GM18508 (cell line): ENCODE measurements at regions not wholly inside any gene's neighbourhood (a gene's known extent, or its start where the extent isn't known, plus 50 kb on each side); places are given as distances from the start of the nearest gene placed in this dataset.

ENCODE experiments used
- ATAC-seq: cut with Tn5 transposase; IDR thresholded peaks from one replicate; pipeline ENCODE4 v1.9.1; 2021; ENCODE audit warnings: moderate number of reproducible peaks; ENCODE audit not compliant: insufficient read depth, unreplicated experiment

DNA sequence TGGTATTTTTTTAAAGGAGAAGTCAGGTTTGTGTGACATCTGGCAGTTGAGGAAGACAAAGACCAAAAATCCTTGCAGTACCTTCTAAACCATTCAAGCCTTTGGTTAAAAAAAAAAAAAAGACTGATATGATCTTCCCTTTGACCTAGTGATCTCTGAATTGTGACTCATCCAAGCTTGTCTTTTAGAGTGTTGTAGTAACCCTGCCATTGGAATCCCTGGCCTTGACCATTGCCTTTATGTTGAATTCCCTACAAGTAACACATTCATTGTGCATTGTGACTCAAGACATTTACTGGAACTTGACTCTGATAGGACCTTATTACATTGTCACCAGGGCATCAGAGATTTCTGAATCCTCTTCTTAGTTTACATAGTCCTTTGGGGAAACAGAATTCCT is 1469.0 kb downstream of the TECRL start:
- ATAC-seq, result no peak

DNA sequence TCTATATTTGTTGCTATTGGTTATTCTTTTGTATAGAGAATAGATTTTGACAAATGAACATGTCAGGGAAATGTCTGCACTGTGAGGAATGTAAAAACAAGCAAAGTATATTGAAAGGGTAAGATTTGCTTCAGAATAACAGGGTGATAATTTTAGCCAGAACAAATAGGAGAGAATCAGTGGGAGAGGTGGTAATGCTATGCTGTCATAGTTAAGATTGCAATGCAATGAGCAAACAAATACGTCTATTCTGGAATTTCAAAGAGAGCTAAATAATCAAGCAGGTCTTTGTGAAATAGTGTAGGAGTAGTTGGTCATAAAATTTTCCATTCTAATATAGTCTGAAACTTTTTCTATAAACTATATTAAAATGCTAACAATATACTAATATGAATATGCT is 1478.4 kb downstream of the TECRL start:
- no peak for ATAC-seq

DNA sequence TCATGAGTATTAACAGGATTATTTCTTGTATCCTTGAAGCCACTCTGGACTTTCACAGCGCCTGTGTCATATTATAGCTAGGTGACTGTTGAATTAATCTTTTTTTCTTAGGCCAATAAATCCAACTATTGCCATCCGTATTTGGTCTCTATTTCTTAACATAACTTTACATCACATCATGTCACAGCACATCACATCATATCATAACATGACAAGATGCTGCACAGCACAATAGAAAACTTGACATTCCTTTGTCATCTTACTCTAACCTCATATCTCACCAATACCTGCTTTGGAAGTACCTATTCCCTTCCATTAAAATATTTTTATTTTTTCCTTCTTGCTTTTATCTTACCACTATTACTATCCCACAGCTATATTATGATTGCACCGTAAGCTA is 1480.8 kb downstream of the TECRL start:
- ATAC-seq, result no peak

DNA sequence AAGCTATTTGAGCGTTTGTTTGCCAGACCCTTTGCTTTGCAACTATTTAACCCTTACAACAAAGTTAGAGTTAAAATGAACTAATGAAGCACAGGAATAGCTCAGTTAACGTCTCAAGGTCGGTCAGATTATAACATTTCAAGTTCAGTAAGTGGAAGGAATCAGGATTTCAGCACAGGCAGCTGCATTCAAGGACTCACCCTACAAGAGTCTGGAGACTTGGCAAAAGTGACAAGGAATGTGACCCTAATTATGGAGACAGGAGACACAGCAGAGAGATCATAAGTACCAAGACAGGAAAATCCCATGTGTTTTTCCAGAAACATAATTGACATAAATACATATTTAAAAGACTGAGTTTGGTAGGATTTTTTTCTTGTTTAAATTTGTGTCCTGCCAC is 1481.7 kb downstream of the TECRL start:
- ATAC-seq, result no peak

DNA sequence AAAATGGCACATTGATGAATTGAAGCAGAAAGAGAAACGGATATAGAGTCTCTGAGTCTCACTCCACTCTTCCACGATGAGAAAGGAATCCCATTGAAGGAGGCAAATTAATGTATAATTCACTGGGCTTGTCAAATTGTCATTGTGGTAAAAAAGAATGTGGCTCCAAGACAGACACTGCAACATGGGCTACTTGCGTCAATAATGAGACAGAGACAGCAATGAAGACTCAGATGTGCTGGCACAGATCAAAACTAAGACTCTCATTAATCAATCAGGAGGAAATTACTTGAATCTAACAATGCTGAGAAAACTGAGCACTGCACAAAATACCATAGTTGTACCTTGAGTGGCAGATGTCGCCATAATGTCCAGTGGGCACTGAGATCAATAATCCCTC is 1485.5 kb downstream of the TECRL start:
- ATAC-seq, result no peak

DNA sequence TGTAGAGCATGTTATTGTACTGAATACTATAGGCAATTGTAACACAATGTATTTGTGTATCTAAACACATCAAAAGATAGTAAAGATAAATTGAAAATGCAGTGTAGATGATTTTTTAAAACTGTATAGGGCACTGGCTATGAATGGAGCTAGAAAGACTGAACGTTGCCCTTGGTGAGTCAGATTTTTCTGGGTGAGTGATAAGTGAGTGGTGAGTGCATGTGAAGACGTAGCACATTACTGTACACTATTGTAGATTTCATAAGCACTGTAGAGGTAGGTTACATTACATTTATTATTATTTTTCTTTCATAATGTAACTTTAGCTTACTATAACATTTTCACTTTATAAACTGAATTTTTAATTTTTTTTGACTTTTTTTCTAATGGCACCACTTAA is 1491.6 kb downstream of the TECRL start:
- no peak for ATAC-seq

DNA sequence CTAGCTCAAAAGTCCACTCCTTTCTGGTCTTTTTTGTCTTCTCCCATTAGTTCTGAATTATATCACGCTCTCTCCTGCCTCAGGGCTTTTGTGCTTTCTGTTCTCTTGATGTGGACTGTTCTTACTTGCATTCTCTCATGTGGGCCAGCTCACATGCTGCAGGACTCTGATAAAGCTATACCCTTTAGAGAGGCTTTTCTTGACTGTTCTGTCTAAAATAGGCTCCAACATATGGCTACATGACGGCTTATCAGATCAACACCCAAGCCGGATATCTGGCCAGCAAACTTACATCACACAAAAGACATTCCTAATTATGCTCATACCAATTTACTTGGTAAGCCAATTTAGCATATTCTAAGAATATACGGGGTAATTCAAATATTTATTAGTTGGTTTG is 1494.5 kb downstream of the TECRL start:
- ATAC-seq, result no peak

DNA sequence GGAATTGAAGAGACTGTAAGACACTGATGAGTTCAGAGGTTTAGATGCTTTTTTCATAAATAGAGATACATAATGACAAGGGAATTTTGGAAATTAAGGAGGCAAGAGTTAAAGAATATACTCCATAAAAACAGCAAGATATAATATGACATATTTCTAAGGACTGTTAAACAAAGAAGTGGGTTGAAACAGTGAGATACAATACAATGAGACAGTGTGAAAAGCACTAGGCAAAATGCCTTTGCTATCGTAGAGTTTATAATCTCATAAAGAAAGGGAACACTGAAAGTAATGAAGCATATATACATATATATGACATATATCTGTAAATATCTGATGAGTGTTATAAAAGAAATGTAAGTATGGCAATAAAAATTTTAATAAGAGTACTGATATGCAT is 1496.2 kb downstream of the TECRL start:
- ATAC-seq, result no peak

DNA sequence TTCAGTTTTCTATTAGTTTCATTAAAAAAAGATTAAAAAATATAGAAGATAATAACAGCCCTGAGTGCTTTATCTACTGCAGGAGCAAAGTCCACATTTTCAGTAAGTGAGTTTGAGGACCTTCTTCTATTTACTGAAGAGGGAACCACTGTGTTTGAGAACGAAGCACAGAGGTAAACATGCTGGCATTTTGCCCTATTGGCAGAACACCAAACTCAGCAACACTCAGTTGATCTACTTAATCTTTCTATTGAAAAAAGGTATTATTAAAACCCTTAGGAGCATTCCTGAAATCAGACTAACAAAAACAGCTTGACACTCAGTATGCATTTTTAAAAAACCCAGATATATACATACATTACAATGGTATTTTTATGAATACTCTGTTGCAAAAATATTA is 1496.7 kb downstream of the TECRL start:
- no peak for ATAC-seq

DNA sequence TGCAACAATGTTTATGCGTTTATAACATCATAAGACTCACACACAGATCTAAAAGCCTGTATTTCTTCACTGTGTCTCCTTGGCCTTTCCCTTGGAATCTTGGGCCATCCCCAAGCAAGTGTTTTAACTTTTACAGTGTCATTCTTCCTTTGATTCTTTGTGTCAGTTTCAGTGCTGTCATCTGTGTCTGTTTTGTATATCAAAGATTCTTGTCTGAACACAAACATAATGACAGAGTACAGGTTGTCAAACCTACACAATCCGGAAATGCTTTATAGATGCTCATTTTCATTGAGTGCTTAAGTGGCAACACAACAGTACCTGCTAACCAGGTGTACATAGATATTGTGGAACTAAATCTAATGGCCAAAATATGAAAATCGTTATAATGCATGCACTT is 1500.0 kb downstream of the TECRL start:
- ATAC-seq, result no peak

DNA sequence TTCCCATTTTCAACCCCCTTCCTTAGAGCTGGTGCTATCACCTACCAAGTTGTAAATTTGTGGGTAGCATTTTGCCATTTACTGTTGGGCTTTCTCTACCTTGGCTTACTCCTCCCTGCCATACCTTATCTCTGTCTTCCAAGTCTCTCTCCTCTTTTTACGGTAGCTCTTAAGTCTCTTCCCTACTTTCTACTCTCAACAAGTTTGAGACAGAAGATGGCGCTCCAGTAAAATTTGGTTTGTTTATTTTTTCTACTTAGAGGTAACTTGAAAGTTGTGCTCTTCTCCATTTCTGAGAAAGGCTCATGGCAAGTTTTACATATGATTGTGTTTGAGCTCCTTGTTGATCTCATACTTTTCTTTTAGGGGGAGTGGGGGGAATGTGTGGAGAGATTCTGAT is 1508.1 kb downstream of the TECRL start:
- no peak for ATAC-seq

DNA sequence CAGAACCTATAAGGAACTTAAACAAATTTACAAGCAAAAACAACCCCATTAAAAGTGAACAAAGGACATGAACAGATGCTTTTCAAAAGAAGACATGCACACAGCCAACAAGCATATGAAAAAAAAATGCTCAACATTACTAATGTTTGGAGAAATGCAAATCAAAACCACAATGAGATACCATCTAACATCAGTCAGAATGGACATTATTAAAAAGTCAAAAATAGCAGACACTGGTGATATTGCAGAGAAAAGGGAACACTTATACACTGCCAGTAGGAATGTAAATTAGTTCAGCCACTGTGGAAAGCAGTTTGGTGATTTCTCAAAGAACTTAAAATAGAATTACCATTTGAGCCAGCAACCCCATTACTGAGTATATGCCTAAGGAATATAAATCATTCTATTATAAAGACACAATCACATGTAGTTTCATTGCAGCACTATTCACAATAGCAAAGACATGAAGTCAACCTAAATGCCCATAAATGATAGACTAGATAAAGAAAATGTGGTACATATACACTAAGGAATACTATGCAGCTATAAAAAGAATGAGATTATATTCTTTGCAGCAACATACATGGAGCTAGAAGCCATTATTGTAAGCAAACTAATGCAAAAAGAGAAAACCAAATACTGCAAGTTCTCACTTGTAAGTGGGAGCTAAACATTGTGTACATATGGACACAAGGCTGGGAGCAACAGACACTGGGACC is 1509.4 kb downstream of the TECRL start:
- no peak for ATAC-seq

DNA sequence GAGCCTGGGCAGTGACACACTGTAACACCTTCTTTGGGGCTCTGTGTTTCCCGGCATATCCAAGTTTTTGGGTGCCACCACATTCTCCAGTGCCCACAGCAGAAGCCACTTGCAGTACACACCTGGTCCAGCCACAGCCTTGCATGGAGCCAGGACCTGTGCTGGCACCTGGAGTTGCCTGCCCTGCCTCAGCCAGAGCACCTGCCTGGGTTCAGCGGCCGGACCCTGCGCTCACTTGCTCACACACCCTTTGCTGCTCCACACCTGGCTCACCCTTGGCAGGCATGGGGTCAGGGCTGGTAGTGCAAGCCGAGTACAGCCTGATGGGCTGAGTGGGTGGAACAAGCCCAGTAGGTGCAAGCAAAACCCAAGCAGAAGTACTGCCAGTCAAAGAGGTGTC is 1511.1 kb downstream of the TECRL start:
- no peak for ATAC-seq

DNA sequence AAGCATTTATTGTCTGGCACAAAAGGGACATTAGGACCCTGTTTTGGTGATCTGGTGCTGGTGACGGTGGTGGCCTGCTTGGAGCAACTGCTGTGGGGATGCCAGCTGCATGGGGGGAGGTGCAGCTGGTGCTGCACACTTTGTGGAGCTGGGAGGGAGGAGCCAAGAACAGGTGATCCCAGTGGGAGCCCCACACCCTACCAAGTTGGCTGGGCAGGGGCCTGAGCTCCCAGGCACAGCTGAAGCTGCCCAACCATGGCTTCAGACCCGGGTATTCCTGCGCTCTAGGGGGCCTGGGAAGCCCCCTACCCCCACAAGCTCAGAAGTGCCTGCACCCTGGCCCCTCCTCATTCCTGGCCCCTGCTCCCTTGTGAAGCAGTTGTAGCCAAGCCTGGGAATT is 1512.5 kb downstream of the TECRL start:
- ATAC-seq, result no peak

DNA sequence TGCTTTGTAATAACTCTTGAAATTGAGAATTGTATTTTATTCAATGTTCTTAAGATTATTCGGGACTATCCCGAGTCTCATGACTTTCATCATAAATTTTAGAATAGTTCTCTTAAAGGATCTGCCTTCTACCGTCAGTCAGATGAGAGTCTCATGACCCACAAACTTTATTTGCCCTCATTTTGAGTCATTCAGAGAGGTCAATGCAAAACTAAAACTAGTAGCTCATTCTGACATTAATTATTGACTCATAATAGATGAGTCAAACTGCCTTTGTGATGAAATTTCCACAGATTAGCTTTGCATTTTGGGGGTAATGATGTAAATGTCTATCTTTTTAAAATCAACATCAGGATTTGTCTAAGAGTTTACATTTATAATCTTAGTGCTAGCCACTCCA is 1527.3 kb downstream of the TECRL start:
- no peak for ATAC-seq

DNA sequence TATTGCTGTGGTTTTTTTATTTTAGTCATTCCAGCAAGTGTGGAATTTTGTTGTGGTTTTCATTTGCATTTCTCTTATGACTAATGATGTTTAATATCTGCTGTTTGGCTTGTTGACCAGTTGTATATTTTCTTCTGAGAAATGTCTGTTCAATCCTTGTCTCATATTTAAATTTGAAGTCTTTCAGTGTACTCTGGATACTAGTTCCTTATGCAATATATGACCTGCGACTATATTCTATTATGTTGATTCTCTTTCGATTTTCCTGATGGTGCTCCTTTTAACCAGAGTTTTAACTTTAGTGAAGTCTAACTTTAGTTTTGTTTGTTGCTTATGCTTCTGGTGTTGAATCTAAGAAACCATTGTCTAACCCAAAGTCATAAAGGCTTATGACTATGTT is 1528.0 kb downstream of the TECRL start:
- ATAC-seq, result no peak

DNA sequence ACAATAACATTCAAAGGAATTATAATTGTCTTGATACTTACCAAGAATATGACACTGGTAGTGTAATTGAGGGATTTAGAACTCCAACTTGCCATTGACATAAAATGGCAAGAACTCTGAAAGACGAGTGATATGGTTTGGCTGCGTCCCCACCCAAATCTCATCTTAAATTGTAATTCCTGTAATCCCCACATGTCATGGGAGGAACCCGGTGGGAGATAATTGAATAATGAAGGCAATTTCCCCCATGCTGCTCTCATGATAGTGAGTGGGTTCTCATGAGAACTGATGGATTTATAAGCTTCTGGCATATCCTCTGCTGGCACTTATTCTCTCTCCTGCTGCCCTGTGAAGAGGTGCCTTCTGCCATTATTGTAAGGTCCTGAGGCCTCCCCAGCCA is 1536.4 kb downstream of the TECRL start:
- ATAC-seq, result no peak

DNA sequence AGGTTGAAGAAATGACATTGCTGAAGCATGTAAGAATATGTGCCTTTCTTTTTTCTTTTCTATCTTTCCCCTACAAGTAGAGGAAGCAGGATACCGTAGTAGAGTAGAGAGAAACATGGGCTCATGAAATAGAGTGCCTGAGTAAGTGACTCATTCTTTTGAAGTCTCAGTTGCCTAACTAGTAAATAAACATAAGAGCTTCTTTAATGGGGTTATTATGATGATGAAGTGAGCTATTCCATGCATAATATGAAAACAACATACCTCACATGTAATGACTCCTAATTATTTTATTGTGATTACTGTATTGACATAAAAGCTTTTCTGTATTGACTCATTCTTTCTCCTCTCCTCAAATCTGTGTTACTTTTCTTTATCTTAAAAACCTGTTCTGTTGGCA is 1538.2 kb downstream of the TECRL start:
- ATAC-seq, result no peak

DNA sequence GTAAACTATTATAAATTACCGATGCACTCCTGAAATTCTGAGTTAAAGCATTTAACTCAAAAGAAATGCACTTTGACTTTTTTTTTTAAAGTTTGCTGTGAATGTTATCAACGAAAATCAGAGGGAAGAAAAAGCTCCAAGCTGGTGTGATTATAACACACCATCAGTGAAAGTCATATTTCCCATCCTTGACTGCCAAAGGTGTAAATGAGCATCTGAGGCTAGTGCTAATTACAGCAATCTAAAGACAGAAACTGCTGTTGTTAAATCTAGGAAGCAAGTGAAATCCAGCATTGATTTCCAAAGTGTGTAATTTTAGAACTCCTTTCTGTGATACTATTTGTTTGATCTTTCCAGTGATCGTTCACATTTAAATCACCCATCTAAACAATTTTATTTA is 1538.8 kb downstream of the TECRL start:
- ATAC-seq, result no peak

DNA sequence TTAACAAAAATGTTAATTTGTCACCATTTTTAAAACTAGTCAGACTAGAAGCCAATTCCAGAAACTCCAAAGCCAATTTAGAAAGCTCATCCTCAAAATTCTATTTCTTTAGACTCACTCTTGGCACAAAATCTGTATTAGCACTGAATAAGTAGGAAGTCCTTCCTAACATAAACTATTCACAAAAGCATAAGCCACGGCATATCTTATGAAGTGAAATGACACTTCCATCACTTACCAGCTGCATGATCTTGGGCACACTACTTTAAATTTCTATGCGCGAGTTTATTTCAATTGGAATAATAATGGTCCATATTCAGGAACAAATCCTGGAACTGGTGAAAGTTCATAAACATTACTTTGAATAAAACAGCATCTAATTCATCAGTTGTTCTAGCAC is 1544.0 kb downstream of the TECRL start:
- no peak for ATAC-seq

DNA sequence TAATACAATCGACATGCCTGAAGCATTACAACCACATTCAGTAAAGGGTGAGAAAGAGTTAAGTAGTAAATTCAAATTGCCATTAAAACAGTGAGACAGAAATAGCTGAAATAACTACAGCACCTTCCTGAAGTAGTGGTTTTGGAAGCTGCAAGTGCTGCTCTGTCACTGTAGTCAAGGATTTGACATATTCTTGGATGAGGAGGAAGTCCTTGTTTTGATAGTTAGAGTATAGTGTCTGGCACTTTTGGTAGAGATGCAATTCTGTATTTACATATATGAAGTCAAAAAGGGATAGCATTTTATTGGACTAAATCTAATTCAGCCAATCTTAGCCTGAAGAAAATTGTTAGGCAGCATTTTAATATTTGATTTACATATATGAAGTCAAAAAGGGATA is 1559.6 kb downstream of the TECRL start:
- no peak for ATAC-seq

DNA sequence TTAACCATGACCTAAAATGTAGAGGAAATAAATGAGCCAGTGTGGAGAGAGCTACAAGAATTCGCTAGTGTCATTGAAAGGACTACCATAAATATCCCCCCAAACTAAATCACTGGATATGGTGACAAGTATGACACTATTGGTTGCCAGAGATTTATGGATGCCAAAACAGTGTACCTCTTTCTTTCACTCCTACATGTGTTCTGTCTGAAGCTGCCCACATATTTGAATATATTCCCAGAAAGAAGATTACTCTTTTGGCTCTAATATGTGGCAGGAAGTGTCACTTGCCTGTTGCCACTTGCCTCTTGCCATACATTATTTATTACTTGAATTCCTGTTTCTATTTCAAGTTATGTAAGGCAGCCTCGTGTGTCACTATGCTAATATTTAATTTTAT is 1573.6 kb downstream of the TECRL start:
- ATAC-seq, result no peak

DNA sequence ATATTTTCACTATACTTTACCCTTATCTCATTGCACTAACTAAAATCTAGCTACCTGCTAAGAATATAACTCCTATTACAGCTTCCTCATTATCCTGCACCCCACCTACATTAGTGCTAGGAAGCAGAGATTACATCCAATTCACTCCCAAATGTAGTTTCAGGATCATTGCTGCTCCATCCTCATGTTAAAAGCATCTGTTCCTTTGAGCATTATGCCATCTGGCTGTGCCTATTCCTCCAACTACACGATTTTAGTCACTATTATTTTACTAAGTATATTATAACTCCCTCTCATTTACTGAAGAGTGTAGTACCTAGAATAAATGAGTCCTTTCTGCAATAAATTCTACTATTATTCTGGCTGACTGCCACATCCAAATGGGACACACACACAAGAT is 1586.9 kb downstream of the TECRL start:
- no peak for ATAC-seq
